ENCODE measurements at regions not wholly inside any gene's neighbourhood (a gene's known extent, or its start where the extent isn't known, plus 50 kb on each side); places are given as distances from the start of the nearest gene placed in this dataset.

DNA sequence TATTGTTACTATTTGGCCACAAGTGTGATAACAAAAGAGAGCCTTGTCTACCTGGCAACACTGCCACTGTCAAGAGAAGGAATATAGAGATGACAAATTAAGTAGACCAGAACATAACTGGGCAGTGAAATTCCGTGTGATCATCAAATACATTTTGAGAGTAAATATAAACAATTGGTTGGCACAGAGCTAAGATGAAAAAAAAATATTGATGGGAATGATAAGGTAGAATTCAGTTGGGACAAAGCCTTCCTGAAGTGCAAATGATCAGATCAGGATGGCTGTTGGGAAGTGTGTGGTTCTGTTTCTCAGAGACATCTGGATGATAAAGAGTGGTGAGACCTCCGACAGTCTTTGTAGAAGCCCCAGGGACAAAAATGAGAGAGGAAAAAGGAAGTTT lies 205.5 kb upstream of the CAMK1G start:
- TF ChIP-seq, protein P1, sequence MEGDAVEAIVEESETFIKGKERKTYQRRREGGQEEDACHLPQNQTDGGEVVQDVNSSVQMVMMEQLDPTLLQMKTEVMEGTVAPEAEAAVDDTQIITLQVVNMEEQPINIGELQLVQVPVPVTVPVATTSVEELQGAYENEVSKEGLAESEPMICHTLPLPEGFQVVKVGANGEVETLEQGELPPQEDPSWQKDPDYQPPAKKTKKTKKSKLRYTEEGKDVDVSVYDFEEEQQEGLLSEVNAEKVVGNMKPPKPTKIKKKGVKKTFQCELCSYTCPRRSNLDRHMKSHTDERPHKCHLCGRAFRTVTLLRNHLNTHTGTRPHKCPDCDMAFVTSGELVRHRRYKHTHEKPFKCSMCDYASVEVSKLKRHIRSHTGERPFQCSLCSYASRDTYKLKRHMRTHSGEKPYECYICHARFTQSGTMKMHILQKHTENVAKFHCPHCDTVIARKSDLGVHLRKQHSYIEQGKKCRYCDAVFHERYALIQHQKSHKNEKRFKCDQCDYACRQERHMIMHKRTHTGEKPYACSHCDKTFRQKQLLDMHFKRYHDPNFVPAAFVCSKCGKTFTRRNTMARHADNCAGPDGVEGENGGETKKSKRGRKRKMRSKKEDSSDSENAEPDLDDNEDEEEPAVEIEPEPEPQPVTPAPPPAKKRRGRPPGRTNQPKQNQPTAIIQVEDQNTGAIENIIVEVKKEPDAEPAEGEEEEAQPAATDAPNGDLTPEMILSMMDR (tag by site-specific recombination; IDR thresholded peaks at IDR 0.05): no peak
- TF ChIP-seq GLI4 (tag by site-specific recombination; IDR thresholded peaks at IDR 0.05) (no peak), KLF16 (tag by site-specific recombination; IDR thresholded peaks at IDR 0.05) (no peak), PBX3 (CRISPR knock-in tag; IDR thresholded peaks at IDR 0.05) (no peak)
